ENCODE measurements at regions not wholly inside any gene's neighbourhood (a gene's known extent, or its start where the extent isn't known, plus 50 kb on each side); places are given as distances from the start of the nearest gene placed in this dataset.

- H3K9me2 ChIP-seq (ENCODE audit: low read depth, low read length), result no peaks in the 10 kb centered on the region
- no peak overlapping the region for H3K27ac ChIP-seq (ENCODE audit: low read depth, low read length, poor library complexity, severe bottlenecking)
- H2AFZ ChIP-seq (ENCODE audit: low read length), result no peak overlapping the region
- H3K4me3 ChIP-seq (ENCODE audit: low read depth, low read length, poor library complexity, severe bottlenecking), result no peak overlapping the region
- no peaks in the 10 kb centered on the region for H3K9me3 ChIP-seq (ENCODE audit: low read length)
- H4K20me1 ChIP-seq (ENCODE audit: insufficient read depth, low read length), result no peaks in the 10 kb centered on the region
- H3K4me1 ChIP-seq (ENCODE audit: insufficient read depth, low read length, severe bottlenecking), result no peaks in the 10 kb centered on the region
- no peaks in the 10 kb centered on the region for H3K27me3 ChIP-seq (ENCODE audit: insufficient read depth, low read length)
- H3K4me2 ChIP-seq (ENCODE audit: low read length), result no peak overlapping the region
- H3K36me3 ChIP-seq (ENCODE audit: insufficient read depth, low read length), result no peaks in the 10 kb centered on the region
- no peaks in the 10 kb centered on the region for H3K79me2 ChIP-seq (ENCODE audit: insufficient read depth, low read length)
- no peaks in the 10 kb centered on the region for H3F3A ChIP-seq (ENCODE audit: insufficient read depth, low read length)
- TF ChIP-seq CTCF (IDR thresholded peaks at IDR 0.05; ENCODE audit: low read length), result no peak
- no peak for TF ChIP-seq EZH2 (IDR thresholded peaks at IDR 0.05; ENCODE audit: borderline replicate concordance, low read length)
- H3K9ac ChIP-seq (ENCODE audit: low read length), result no peak overlapping the region
These were observed 381.2 kb upstream of the MBL2 start for GRCh38 chr10:53153831-53154230.

GRCh38 chr10:53140506-53140905 lies 367.9 kb upstream of the MBL2 start:
- Histone ChIP-seq H3F3A (ENCODE audit: insufficient read depth, low read length) (no peaks in the 10 kb centered on the region), H3K36me3 (ENCODE audit: insufficient read depth, low read length) (no peaks in the 10 kb centered on the region), H3K9me2 (ENCODE audit: low read depth, low read length) (no peaks in the 10 kb centered on the region), H4K20me1 (ENCODE audit: insufficient read depth, low read length) (no peaks in the 10 kb centered on the region), H3K9me3 (ENCODE audit: low read length) (no peaks in the 10 kb centered on the region), H3K4me3 (ENCODE audit: low read depth, low read length, poor library complexity, severe bottlenecking) (no peak overlapping the region), H3K4me1 (ENCODE audit: insufficient read depth, low read length, severe bottlenecking) (no peaks in the 10 kb centered on the region), H3K27me3 (ENCODE audit: insufficient read depth, low read length) (no peaks in the 10 kb centered on the region), H3K9ac (ENCODE audit: low read length) (no peak overlapping the region), H3K27ac (ENCODE audit: low read depth, low read length, poor library complexity, severe bottlenecking) (no peak overlapping the region), H3K79me2 (ENCODE audit: insufficient read depth, low read length) (no peaks in the 10 kb centered on the region), H2AFZ (ENCODE audit: low read length) (no peak overlapping the region), H3K4me2 (ENCODE audit: low read length) (no peak overlapping the region)
- TF ChIP-seq EZH2 (IDR thresholded peaks at IDR 0.05; ENCODE audit: borderline replicate concordance, low read length), result no peak
- TF ChIP-seq CTCF (IDR thresholded peaks at IDR 0.05; ENCODE audit: low read length), result no peak

GRCh38 chr10:53135897-53136253 lies 363.3 kb upstream of the MBL2 start:
- Histone ChIP-seq H3F3A (ENCODE audit: insufficient read depth, low read length) (no peaks in the 10 kb centered on the region), H3K9ac (ENCODE audit: low read length) (no peak overlapping the region), H3K9me3 (ENCODE audit: low read length) (no peaks in the 10 kb centered on the region), H3K4me2 (ENCODE audit: low read length) (no peak overlapping the region), H3K79me2 (ENCODE audit: insufficient read depth, low read length) (no peaks in the 10 kb centered on the region), H3K27me3 (ENCODE audit: insufficient read depth, low read length) (no peaks in the 10 kb centered on the region), H3K9me2 (ENCODE audit: low read depth, low read length) (no peaks in the 10 kb centered on the region), H2AFZ (ENCODE audit: low read length) (no peak overlapping the region), H3K4me3 (ENCODE audit: low read depth, low read length, poor library complexity, severe bottlenecking) (no peak overlapping the region), H3K36me3 (ENCODE audit: insufficient read depth, low read length) (no peaks in the 10 kb centered on the region), H3K4me1 (ENCODE audit: insufficient read depth, low read length, severe bottlenecking) (no peaks in the 10 kb centered on the region), H4K20me1 (ENCODE audit: insufficient read depth, low read length) (no peaks in the 10 kb centered on the region), H3K27ac (ENCODE audit: low read depth, low read length, poor library complexity, severe bottlenecking) (no peak overlapping the region)
- TF ChIP-seq CTCF (IDR thresholded peaks at IDR 0.05; ENCODE audit: low read length) (no peak), EZH2 (IDR thresholded peaks at IDR 0.05; ENCODE audit: borderline replicate concordance, low read length) (no peak)

Data from OCI-LY1 (cell line).